DND-41 (cell line): ENCODE measurements at regions not wholly inside any gene's neighbourhood (a gene's known extent, or its start where the extent isn't known, plus 50 kb on each side); places are given as distances from the start of the nearest gene placed in this dataset.

ENCODE experiments used
- ATAC-seq: fragments of 200-7000 bp; cut with Tn5 transposase; 3 replicates; pipeline ENCODE4 v1.9.1; 2021; ENCODE audit warnings: low read depth; ENCODE audit not compliant: insufficient read depth
- DNase-seq: peaks from one replicate; pipeline ENCODE4 v3.0.0-alpha.2; 2020
- H2AFZ ChIP-seq: 2 replicates; pipeline ENCODE4 v1.6.0; 2012; ENCODE audit warnings: low read depth, low read length
- H3K27ac ChIP-seq: 2 replicates; pipeline ENCODE4 v1.5.1; 2012; ENCODE audit warnings: low read length, inconsistent platforms
- H3K27me3 ChIP-seq: fragments of 200-600 bp; sonication (generic); 2 replicates; pipeline ENCODE4 v1.6.0; 2012; ENCODE audit warnings: low read length, mild to moderate bottlenecking, inconsistent platforms; ENCODE audit not compliant: insufficient read depth, poor library complexity
- H3K36me3 ChIP-seq: 2 replicates; pipeline ENCODE4 v1.5.1; 2012; ENCODE audit warnings: low read length, inconsistent platforms; ENCODE audit not compliant: insufficient read depth
- H3K4me1 ChIP-seq: 2 replicates; pipeline ENCODE4 v1.5.1; 2012; ENCODE audit warnings: mild to moderate bottlenecking, low read length; ENCODE audit not compliant: insufficient read depth
- H3K4me2 ChIP-seq: 2 replicates; pipeline ENCODE4 v1.6.0; 2012; ENCODE audit warnings: mild to moderate bottlenecking, moderate library complexity, low read length, inconsistent platforms; ENCODE audit not compliant: insufficient read depth
- H3K4me3 ChIP-seq, 2 experiments: fragments of 200-600 bp in 1 of 2; shearing (Covaris generic) in 1 of 2; 2 replicates each; pipeline ENCODE4 v1.5.1; 2012 to 2016; ENCODE audit warnings: inconsistent platforms in 2 of 2, low read length in 2 of 2, mild to moderate bottlenecking in 2 of 2, low read depth in 1 of 2, moderate library complexity in 1 of 2
- H3K79me2 ChIP-seq: 2 replicates; pipeline ENCODE4 v1.6.0; 2012; ENCODE audit warnings: low read length, inconsistent platforms; ENCODE audit not compliant: insufficient read depth
- H3K9ac ChIP-seq: 2 replicates; pipeline ENCODE4 v1.6.0; 2012; ENCODE audit warnings: low read depth, mild to moderate bottlenecking, inconsistent platforms, low read length, moderate library complexity
- H3K9me3 ChIP-seq: 2 replicates; pipeline ENCODE4 v1.5.1; 2012; ENCODE audit warnings: low read length, moderate library complexity, mild to moderate bottlenecking, inconsistent platforms; ENCODE audit not compliant: insufficient read depth, severe bottlenecking
- H4K20me1 ChIP-seq: 2 replicates; pipeline ENCODE4 v1.6.0; 2012; ENCODE audit warnings: low read length; ENCODE audit not compliant: insufficient read depth
- CTCF ChIP-seq: IDR thresholded peaks from 2 replicates; pipeline ENCODE4 v1.5.1; 2012; ENCODE audit warnings: borderline replicate concordance, low read length, moderate library complexity, mild to moderate bottlenecking; ENCODE audit not compliant: poor library complexity, severe bottlenecking; ENCODE audit errors: extremely low read depth
- EZH2 ChIP-seq: IDR thresholded peaks from 3 replicates; pipeline ENCODE4 v1.6.1; 2012; ENCODE audit warnings: borderline replicate concordance, low read depth, mild to moderate bottlenecking, moderate library complexity, low read length, inconsistent platforms; ENCODE audit not compliant: severe bottlenecking

- Histone ChIP-seq H3K4me2 (no peak overlapping the region), H3K79me2 (no peaks in the 10 kb centered on the region), H3K9me3 (no peaks in the 10 kb centered on the region), H3K27me3 (peaks cover 4% of the 10 kb centered on the region), H3K36me3 (no peaks in the 10 kb centered on the region), H3K9ac (no peak overlapping the region), H2AFZ (no peak overlapping the region), H3K4me3 (no peak overlapping the region), H4K20me1 (no peaks in the 10 kb centered on the region), H3K27ac (no peak overlapping the region), H3K4me1 (no peaks in the 10 kb centered on the region)
- no peak for TF ChIP-seq CTCF
- TF ChIP-seq EZH2 = no peak
- DNase-seq (no peak), ATAC-seq (no peak)
Observed at GRCh38 chr5:56512313-56512996, 279.3 kb upstream of the ANKRD55 start.

- no peak for ATAC-seq
- Histone ChIP-seq H3K4me2 (no peak overlapping the region), H3K36me3 (no peaks in the 10 kb centered on the region), H3K9ac (no peak overlapping the region), H3K4me1 (no peaks in the 10 kb centered on the region), H3K9me3 (no peaks in the 10 kb centered on the region), H3K79me2 (no peaks in the 10 kb centered on the region), H3K27ac (no peak overlapping the region), H3K4me3 (no peak overlapping the region), H2AFZ (no peak overlapping the region), H4K20me1 (no peaks in the 10 kb centered on the region), H3K27me3 (peaks cover 4% of the 10 kb centered on the region)
- no peak for DNase-seq
- TF ChIP-seq EZH2 (no peak), CTCF (no peak)
Observed at GRCh38 chr5:56511326-56511841, 278.3 kb upstream of the ANKRD55 start.

GRCh38 chr5:56508249-56508648 lies 275.1 kb upstream of the ANKRD55 start:
- ATAC-seq (no peak), DNase-seq (no peak)
- no peaks in the 10 kb centered on the region for H3K79me2 ChIP-seq
- H3K9me3 ChIP-seq = no peaks in the 10 kb centered on the region
- no peaks in the 10 kb centered on the region for H3K27me3 ChIP-seq
- H2AFZ ChIP-seq = no peak overlapping the region
- no peaks in the 10 kb centered on the region for H3K36me3 ChIP-seq
- H3K9ac ChIP-seq = no peak overlapping the region
- H4K20me1 ChIP-seq = no peaks in the 10 kb centered on the region
- no peak overlapping the region for H3K4me2 ChIP-seq
- no peak overlapping the region for H3K4me3 ChIP-seq
- H3K27ac ChIP-seq = no peak overlapping the region
- no peaks in the 10 kb centered on the region for H3K4me1 ChIP-seq
- no peak for TF ChIP-seq CTCF
